ENCODE measurements at regions not wholly inside any gene's neighbourhood (a gene's known extent, or its start where the extent isn't known, plus 50 kb on each side); places are given as distances from the start of the nearest gene placed in this dataset.

DNA sequence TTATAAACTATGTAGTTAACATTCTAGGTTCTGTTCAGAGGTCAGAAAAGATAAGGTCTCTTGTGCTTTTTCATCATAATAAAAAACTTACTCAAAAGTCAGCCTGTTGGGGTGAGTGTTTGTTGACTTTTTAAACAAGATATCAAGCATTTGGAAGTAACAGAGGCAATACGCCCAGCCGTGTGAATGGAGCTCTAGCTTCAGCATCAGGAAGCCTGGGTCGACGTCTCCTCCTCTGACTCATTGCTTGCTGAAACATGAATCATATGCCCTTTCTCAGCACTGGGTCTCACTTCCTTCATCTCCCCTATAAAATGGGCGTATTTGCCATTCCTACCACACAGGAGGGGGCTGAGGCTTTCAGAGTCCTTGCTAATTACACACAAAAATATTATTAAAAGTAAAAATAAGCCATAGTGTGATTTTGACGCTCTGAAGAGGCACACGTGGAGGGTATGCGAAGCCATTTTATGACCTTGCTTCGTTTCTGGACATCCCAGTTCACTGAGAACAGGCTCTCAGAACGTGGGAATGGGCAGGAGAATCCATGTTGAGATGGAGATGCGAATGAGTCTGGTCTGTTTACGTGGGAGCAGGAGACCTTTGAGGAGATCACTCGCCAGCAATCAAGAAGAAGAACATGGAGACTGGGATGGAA lies 220.8 kb upstream of the TPRG1 start:
- no peak overlapping the region for H3K9ac ChIP-seq (ENCODE audit: low read length)
- H3K4me2 ChIP-seq (ENCODE audit: low read length), result no peak overlapping the region
- H2BK5ac ChIP-seq (ENCODE audit: low read length), result no peak overlapping the region
- no peak overlapping the region for H4K8ac ChIP-seq (ENCODE audit: low read depth, low read length)
- no peak overlapping the region for H2BK120ac ChIP-seq (ENCODE audit: low read depth, low read length)
- H4K5ac ChIP-seq (ENCODE audit: low read length), result no peak overlapping the region
- H3K36me3 ChIP-seq (ENCODE audit: control insufficient read depth, insufficient read depth, low read length), result no peaks in the 10 kb centered on the region
- no peak overlapping the region for H2BK15ac ChIP-seq (replicated peaks; ENCODE audit: low read depth)
- no CpG with 5 or more reads among the region's 13 CpGs for WGBS (ENCODE audit: extremely low coverage, insufficient coverage, low lambda C conversion rate)
- H3K27me3 ChIP-seq (ENCODE audit: insufficient read depth, low read length, poor library complexity), result no peaks in the 10 kb centered on the region
- no peak overlapping the region for H2AK5ac ChIP-seq (ENCODE audit: low read length)
- no peak overlapping the region for H3K4ac ChIP-seq (ENCODE audit: low read depth, low read length)
- no peak for DNase-seq
- H3K27ac ChIP-seq (ENCODE audit: low read depth, low read length), result no peak overlapping the region
- H3K4me1 ChIP-seq (ENCODE audit: control insufficient read depth, low read depth, low read length), result peaks cover 6% of the 10 kb centered on the region
- no peaks in the 10 kb centered on the region for H3K79me2 ChIP-seq (ENCODE audit: control insufficient read depth, insufficient read depth, low read length)
- H3K79me1 ChIP-seq (ENCODE audit: low read length), result no peaks in the 10 kb centered on the region
- H3K18ac ChIP-seq (ENCODE audit: low read length), result no peak overlapping the region
- H3K56ac ChIP-seq (ENCODE audit: low read length), result no peak overlapping the region
- no peak overlapping the region for H3K23ac ChIP-seq (ENCODE audit: low read length)
- no peak overlapping the region for H3K4me3 ChIP-seq (ENCODE audit: low read length)

GRCh38 chr3:188951734-188952133 lies 220.0 kb upstream of the TPRG1 start:
- peaks cover 6% of the 10 kb centered on the region for H3K4me1 ChIP-seq (ENCODE audit: control insufficient read depth, low read depth, low read length)
- no peak overlapping the region for H2BK120ac ChIP-seq (ENCODE audit: low read depth, low read length)
- no peak overlapping the region for H3K4me2 ChIP-seq (ENCODE audit: low read length)
- no peaks in the 10 kb centered on the region for H3K79me1 ChIP-seq (ENCODE audit: low read length)
- no peak overlapping the region for H3K18ac ChIP-seq (ENCODE audit: low read length)
- no peaks in the 10 kb centered on the region for H3K27me3 ChIP-seq (ENCODE audit: insufficient read depth, low read length, poor library complexity)
- no peak overlapping the region for H2AK5ac ChIP-seq (ENCODE audit: low read length)
- H3K4ac ChIP-seq (ENCODE audit: low read depth, low read length), result no peak overlapping the region
- no peak overlapping the region for H2BK15ac ChIP-seq (replicated peaks; ENCODE audit: low read depth)
- no peak overlapping the region for H4K8ac ChIP-seq (ENCODE audit: low read depth, low read length)
- no peaks in the 10 kb centered on the region for H3K36me3 ChIP-seq (ENCODE audit: control insufficient read depth, insufficient read depth, low read length)
- H3K27ac ChIP-seq (ENCODE audit: low read depth, low read length), result no peak overlapping the region
- no CpG with 5 or more reads among the region's 8 CpGs for WGBS (ENCODE audit: extremely low coverage, insufficient coverage, low lambda C conversion rate)
- H2BK5ac ChIP-seq (ENCODE audit: low read length), result no peak overlapping the region
- H3K79me2 ChIP-seq (ENCODE audit: control insufficient read depth, insufficient read depth, low read length), result no peaks in the 10 kb centered on the region
- no peak overlapping the region for H3K23ac ChIP-seq (ENCODE audit: low read length)
- no peak overlapping the region for H3K9ac ChIP-seq (ENCODE audit: low read length)
- no peak overlapping the region for H3K56ac ChIP-seq (ENCODE audit: low read length)
- no peak overlapping the region for H3K4me3 ChIP-seq (ENCODE audit: low read length)
- no peak overlapping the region for H4K5ac ChIP-seq (ENCODE audit: low read length)
- no peak for DNase-seq

GRCh38 chr3:188954590-188955208 lies 217.1 kb upstream of the TPRG1 start:
- Histone ChIP-seq H2BK15ac (replicated peaks; ENCODE audit: low read depth) (no peak overlapping the region), H2BK5ac (ENCODE audit: low read length) (no peak overlapping the region), H3K27ac (ENCODE audit: low read depth, low read length) (no peak overlapping the region), H3K36me3 (ENCODE audit: control insufficient read depth, insufficient read depth, low read length) (no peaks in the 10 kb centered on the region), H3K79me2 (ENCODE audit: control insufficient read depth, insufficient read depth, low read length) (no peaks in the 10 kb centered on the region), H2BK120ac (ENCODE audit: low read depth, low read length) (no peak overlapping the region), H3K9ac (ENCODE audit: low read length) (no peak overlapping the region), H3K23ac (ENCODE audit: low read length) (no peak overlapping the region), H3K4me1 (ENCODE audit: control insufficient read depth, low read depth, low read length) (no peaks in the 10 kb centered on the region), H3K4me3 (ENCODE audit: low read length) (no peak overlapping the region), H2AK5ac (ENCODE audit: low read length) (no peak overlapping the region), H3K18ac (ENCODE audit: low read length) (no peak overlapping the region), H3K79me1 (ENCODE audit: low read length) (no peaks in the 10 kb centered on the region), H3K4ac (ENCODE audit: low read depth, low read length) (no peak overlapping the region), H3K27me3 (ENCODE audit: insufficient read depth, low read length, poor library complexity) (no peaks in the 10 kb centered on the region), H3K56ac (ENCODE audit: low read length) (no peak overlapping the region), H4K5ac (ENCODE audit: low read length) (no peak overlapping the region), H3K4me2 (ENCODE audit: low read length) (no peak overlapping the region), H4K8ac (ENCODE audit: low read depth, low read length) (no peak overlapping the region)
- WGBS (ENCODE audit: extremely low coverage, insufficient coverage, low lambda C conversion rate), result no CpG with 5 or more reads among the region's 3 CpGs
- DNase-seq, result peak; percentile 90

- no peaks in the 10 kb centered on the region for H3K79me2 ChIP-seq (ENCODE audit: control insufficient read depth, insufficient read depth, low read length)
- no peak overlapping the region for H3K56ac ChIP-seq (ENCODE audit: low read length)
- no CpG with 5 or more reads among the region's 4 CpGs for WGBS (ENCODE audit: extremely low coverage, insufficient coverage, low lambda C conversion rate)
- H3K4me1 ChIP-seq (ENCODE audit: control insufficient read depth, low read depth, low read length), result no peaks in the 10 kb centered on the region
- no peak overlapping the region for H3K9ac ChIP-seq (ENCODE audit: low read length)
- no peak overlapping the region for H3K4me2 ChIP-seq (ENCODE audit: low read length)
- no peak for DNase-seq
- no peak overlapping the region for H3K4me3 ChIP-seq (ENCODE audit: low read length)
- no peak overlapping the region for H2AK5ac ChIP-seq (ENCODE audit: low read length)
- H2BK15ac ChIP-seq (replicated peaks; ENCODE audit: low read depth), result no peak overlapping the region
- no peak overlapping the region for H3K18ac ChIP-seq (ENCODE audit: low read length)
- H3K79me1 ChIP-seq (ENCODE audit: low read length), result no peaks in the 10 kb centered on the region
- no peak overlapping the region for H3K4ac ChIP-seq (ENCODE audit: low read depth, low read length)
- H3K27me3 ChIP-seq (ENCODE audit: insufficient read depth, low read length, poor library complexity), result no peaks in the 10 kb centered on the region
- H3K27ac ChIP-seq (ENCODE audit: low read depth, low read length), result no peak overlapping the region
- H3K23ac ChIP-seq (ENCODE audit: low read length), result no peak overlapping the region
- H4K8ac ChIP-seq (ENCODE audit: low read depth, low read length), result no peak overlapping the region
- H2BK5ac ChIP-seq (ENCODE audit: low read length), result no peak overlapping the region
- H2BK120ac ChIP-seq (ENCODE audit: low read depth, low read length), result no peak overlapping the region
- no peak overlapping the region for H4K5ac ChIP-seq (ENCODE audit: low read length)
- H3K36me3 ChIP-seq (ENCODE audit: control insufficient read depth, insufficient read depth, low read length), result no peaks in the 10 kb centered on the region
Measured at GRCh38 chr3:188955919-188956318, 215.9 kb upstream of the TPRG1 start.

- no peak overlapping the region for H3K4me2 ChIP-seq (ENCODE audit: low read length)
- no peak overlapping the region for H3K9ac ChIP-seq (ENCODE audit: low read length)
- no peak overlapping the region for H2AK5ac ChIP-seq (ENCODE audit: low read length)
- no peaks in the 10 kb centered on the region for H3K27me3 ChIP-seq (ENCODE audit: insufficient read depth, low read length, poor library complexity)
- H3K36me3 ChIP-seq (ENCODE audit: control insufficient read depth, insufficient read depth, low read length), result no peaks in the 10 kb centered on the region
- H4K5ac ChIP-seq (ENCODE audit: low read length), result no peak overlapping the region
- H3K18ac ChIP-seq (ENCODE audit: low read length), result no peak overlapping the region
- no peaks in the 10 kb centered on the region for H3K4me1 ChIP-seq (ENCODE audit: control insufficient read depth, low read depth, low read length)
- peak; percentile 69 for DNase-seq
- H3K4me3 ChIP-seq (ENCODE audit: low read length), result no peak overlapping the region
- WGBS (ENCODE audit: extremely low coverage, insufficient coverage, low lambda C conversion rate), result no CpG with 5 or more reads among the region's 8 CpGs
- no peak overlapping the region for H4K8ac ChIP-seq (ENCODE audit: low read depth, low read length)
- no peak overlapping the region for H3K23ac ChIP-seq (ENCODE audit: low read length)
- H3K4ac ChIP-seq (ENCODE audit: low read depth, low read length), result no peak overlapping the region
- no peaks in the 10 kb centered on the region for H3K79me2 ChIP-seq (ENCODE audit: control insufficient read depth, insufficient read depth, low read length)
- no peaks in the 10 kb centered on the region for H3K79me1 ChIP-seq (ENCODE audit: low read length)
- no peak overlapping the region for H2BK5ac ChIP-seq (ENCODE audit: low read length)
- H2BK15ac ChIP-seq (replicated peaks; ENCODE audit: low read depth), result no peak overlapping the region
- no peak overlapping the region for H2BK120ac ChIP-seq (ENCODE audit: low read depth, low read length)
- no peak overlapping the region for H3K56ac ChIP-seq (ENCODE audit: low read length)
- no peak overlapping the region for H3K27ac ChIP-seq (ENCODE audit: low read depth, low read length)
Measured at GRCh38 chr3:188956839-188957489, 214.8 kb upstream of the TPRG1 start.
